ENCODE measurements at regions not wholly inside any gene's neighbourhood (a gene's known extent, or its start where the extent isn't known, plus 50 kb on each side); places are given as distances from the start of the nearest gene placed in this dataset.
"Not testable (repeated sequence)": the region's sequence is repeated elsewhere in the genome, so short reads cannot be mapped to it uniquely, and the experiment has no call there.

DNA sequence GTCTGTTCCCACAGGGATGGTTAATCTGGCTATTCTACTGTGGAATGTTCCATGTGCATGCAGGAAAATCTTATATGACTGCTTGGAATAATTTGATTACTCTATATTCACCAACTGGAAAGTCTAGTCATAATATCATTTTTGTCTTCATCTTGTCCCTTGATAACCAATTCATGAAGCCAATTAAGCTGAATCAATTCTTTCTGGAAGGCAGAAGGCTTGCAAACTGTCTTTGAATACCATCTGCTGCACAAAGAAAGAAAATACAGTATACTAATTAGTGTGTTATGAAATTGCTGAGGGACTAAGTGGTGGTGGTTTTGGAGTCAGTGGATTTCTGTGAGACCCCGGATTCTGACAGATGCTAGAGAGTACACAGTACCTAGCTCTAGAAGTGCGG lies 546.5 kb upstream of the MIS18BP1 start:
- DNase-seq (ENCODE audit: low read depth in 1 of 2, low spot score in 1 of 2) = no peak

DNA sequence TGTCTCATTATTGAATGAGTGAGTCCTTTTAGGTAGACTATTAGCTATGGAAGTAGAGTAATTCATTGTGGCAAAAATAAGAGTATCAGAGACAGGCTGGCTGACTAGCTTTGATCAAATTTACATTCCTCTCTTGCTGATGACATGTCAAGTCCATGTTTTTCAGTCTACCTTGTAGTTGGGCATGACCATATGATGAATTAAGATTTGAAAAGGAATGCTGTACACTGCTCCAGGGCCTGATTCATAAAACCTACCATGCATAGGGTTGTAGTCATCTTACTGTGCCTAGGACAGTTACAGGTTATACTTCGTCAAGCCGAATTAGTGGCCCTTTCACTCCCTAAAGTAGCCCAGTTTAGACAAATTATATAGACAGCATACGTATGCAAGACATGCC lies 545.7 kb upstream of the MIS18BP1 start:
- Histone ChIP-seq H3K4me3 (replicated peaks; ENCODE audit: insufficient read depth, low read length) (no peak overlapping the region), H3K27ac (replicated peaks) (no peak overlapping the region)
- no peak for TF ChIP-seq POLR2AphosphoS5 (IDR thresholded peaks at IDR 0.05; ENCODE audit: low read depth)
- TF ChIP-seq SPI1 (IDR thresholded peaks at IDR 0.05; ENCODE audit: borderline replicate concordance, low read depth) = no peak
- TF ChIP-seq GABPA (IDR thresholded peaks at IDR 0.05; ENCODE audit: low read depth) = no peak
- TF ChIP-seq, protein P1, sequence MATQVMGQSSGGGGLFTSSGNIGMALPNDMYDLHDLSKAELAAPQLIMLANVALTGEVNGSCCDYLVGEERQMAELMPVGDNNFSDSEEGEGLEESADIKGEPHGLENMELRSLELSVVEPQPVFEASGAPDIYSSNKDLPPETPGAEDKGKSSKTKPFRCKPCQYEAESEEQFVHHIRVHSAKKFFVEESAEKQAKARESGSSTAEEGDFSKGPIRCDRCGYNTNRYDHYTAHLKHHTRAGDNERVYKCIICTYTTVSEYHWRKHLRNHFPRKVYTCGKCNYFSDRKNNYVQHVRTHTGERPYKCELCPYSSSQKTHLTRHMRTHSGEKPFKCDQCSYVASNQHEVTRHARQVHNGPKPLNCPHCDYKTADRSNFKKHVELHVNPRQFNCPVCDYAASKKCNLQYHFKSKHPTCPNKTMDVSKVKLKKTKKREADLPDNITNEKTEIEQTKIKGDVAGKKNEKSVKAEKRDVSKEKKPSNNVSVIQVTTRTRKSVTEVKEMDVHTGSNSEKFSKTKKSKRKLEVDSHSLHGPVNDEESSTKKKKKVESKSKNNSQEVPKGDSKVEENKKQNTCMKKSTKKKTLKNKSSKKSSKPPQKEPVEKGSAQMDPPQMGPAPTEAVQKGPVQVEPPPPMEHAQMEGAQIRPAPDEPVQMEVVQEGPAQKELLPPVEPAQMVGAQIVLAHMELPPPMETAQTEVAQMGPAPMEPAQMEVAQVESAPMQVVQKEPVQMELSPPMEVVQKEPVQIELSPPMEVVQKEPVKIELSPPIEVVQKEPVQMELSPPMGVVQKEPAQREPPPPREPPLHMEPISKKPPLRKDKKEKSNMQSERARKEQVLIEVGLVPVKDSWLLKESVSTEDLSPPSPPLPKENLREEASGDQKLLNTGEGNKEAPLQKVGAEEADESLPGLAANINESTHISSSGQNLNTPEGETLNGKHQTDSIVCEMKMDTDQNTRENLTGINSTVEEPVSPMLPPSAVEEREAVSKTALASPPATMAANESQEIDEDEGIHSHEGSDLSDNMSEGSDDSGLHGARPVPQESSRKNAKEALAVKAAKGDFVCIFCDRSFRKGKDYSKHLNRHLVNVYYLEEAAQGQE (IDR thresholded peaks at IDR 0.05; ENCODE audit: insufficient replicate concordance, low read depth) = no peak
- TF ChIP-seq, protein P2, sequence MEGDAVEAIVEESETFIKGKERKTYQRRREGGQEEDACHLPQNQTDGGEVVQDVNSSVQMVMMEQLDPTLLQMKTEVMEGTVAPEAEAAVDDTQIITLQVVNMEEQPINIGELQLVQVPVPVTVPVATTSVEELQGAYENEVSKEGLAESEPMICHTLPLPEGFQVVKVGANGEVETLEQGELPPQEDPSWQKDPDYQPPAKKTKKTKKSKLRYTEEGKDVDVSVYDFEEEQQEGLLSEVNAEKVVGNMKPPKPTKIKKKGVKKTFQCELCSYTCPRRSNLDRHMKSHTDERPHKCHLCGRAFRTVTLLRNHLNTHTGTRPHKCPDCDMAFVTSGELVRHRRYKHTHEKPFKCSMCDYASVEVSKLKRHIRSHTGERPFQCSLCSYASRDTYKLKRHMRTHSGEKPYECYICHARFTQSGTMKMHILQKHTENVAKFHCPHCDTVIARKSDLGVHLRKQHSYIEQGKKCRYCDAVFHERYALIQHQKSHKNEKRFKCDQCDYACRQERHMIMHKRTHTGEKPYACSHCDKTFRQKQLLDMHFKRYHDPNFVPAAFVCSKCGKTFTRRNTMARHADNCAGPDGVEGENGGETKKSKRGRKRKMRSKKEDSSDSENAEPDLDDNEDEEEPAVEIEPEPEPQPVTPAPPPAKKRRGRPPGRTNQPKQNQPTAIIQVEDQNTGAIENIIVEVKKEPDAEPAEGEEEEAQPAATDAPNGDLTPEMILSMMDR (IDR thresholded peaks at IDR 0.05; ENCODE audit: insufficient read depth, low read length) = no peak

More for the DNA sequence above, 546.5 kb upstream of the MIS18BP1 start:
- TF ChIP-seq, protein P2 (IDR thresholded peaks at IDR 0.05; ENCODE audit: insufficient read depth, low read length) = no peak
- TF ChIP-seq POLR2AphosphoS5 (IDR thresholded peaks at IDR 0.05; ENCODE audit: low read depth) (no peak), SPI1 (IDR thresholded peaks at IDR 0.05; ENCODE audit: borderline replicate concordance, low read depth) (no peak), GABPA (IDR thresholded peaks at IDR 0.05; ENCODE audit: low read depth) (no peak)
- TF ChIP-seq, protein P1 (IDR thresholded peaks at IDR 0.05; ENCODE audit: insufficient replicate concordance, low read depth) = no peak
- H3K27me3 ChIP-seq (ENCODE audit: insufficient read depth, poor library complexity, severe bottlenecking) = no peaks in the 10 kb centered on the region
- no peak overlapping the region for H3K27ac ChIP-seq (replicated peaks)
- no peak overlapping the region for H3K4me3 ChIP-seq (replicated peaks; ENCODE audit: insufficient read depth, low read length)

DNA sequence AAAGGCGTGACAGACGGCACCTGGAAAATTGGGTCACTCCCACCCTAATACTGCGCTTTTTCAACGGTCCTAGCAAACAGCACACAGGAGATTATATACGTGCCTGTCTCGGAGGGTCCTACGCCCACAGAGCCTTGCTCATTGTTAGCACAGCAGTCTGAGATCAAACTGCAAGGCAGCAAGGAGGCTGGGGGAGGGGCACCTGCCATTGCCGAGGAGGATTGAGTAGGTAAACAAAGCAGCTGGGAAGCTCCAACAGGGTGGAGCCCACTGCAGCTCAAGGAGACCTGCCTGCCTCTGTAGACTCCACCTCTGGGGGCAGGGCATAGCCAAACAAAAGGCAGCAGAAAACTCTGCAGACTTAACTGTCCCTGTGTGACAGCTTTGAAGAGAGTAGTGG lies 543.0 kb upstream of the MIS18BP1 start:
- not testable (repeated sequence) for H3K27me3 ChIP-seq (ENCODE audit: insufficient read depth, poor library complexity, severe bottlenecking); H3K27ac ChIP-seq (replicated peaks); H3K4me3 ChIP-seq (replicated peaks; ENCODE audit: insufficient read depth, low read length); DNase-seq (ENCODE audit: low read depth in 1 of 2, low spot score in 1 of 2)

More for the DNA sequence above, 545.7 kb upstream of the MIS18BP1 start:
- no peaks in the 10 kb centered on the region for H3K27me3 ChIP-seq (ENCODE audit: insufficient read depth, poor library complexity, severe bottlenecking)
- DNase-seq (ENCODE audit: low read depth in 1 of 2, low spot score in 1 of 2) = no peak

DNA sequence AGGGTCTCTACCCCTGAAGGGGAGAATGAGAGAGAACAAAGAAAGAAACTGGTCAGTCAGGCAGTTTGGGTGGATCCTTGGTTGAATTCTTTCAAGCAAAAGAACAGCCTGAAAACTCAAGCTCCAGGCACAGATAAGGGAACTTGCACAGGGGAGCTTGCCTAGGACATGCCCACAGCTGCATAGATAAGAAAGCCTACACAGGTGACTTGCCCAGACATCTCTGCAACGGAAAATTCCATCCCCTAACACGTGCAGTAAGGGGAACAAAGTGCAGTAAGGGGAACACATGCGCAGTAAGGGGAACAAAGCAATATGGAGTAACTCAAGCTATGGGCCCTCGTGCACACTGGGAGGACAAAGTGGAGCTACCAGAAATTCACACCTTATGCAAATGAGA lies 540.1 kb upstream of the MIS18BP1 start:
- TF ChIP-seq POLR2AphosphoS5 (IDR thresholded peaks at IDR 0.05; ENCODE audit: low read depth) = no peak
- TF ChIP-seq, protein P1 (IDR thresholded peaks at IDR 0.05; ENCODE audit: insufficient replicate concordance, low read depth) = no peak
- TF ChIP-seq, protein P2 (IDR thresholded peaks at IDR 0.05; ENCODE audit: insufficient read depth, low read length) = no peak
- TF ChIP-seq SPI1 (IDR thresholded peaks at IDR 0.05; ENCODE audit: borderline replicate concordance, low read depth) = no peak
- no peak for TF ChIP-seq GABPA (IDR thresholded peaks at IDR 0.05; ENCODE audit: low read depth)
- DNase-seq (ENCODE audit: low read depth in 1 of 2, low spot score in 1 of 2) = no peak
- H3K27me3 ChIP-seq (ENCODE audit: insufficient read depth, poor library complexity, severe bottlenecking) = no peaks in the 10 kb centered on the region
- no peak overlapping the region for H3K27ac ChIP-seq (replicated peaks)
- H3K4me3 ChIP-seq (replicated peaks; ENCODE audit: insufficient read depth, low read length) = no peak overlapping the region

Data from HL-60 (cell line).